ENCODE measurements at regions not wholly inside any gene's neighbourhood (a gene's known extent, or its start where the extent isn't known, plus 50 kb on each side); places are given as distances from the start of the nearest gene placed in this dataset.

DNA sequence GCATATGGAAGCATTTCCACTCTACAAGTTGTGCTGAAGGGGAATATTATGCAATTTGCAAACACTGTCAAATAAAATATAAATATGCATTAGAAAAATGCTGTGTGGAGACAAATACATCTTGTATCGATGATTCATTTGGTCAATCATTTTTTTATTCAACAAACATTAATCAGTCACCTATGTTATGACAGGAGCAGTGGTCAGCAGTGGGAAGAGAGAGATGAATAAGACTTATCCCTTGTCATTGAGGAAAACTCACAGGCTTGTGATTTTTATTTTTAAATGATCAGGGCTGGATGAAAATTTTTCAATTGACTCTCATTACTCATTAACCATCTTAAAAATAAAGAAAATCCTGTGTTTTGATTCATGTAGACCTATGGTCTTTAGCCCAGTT is 574.1 kb downstream of the ACTL7B start:
- no peaks in the 10 kb centered on the region for H3K36me3 ChIP-seq (replicated peaks in 1 of 2; ENCODE audit: control insufficient read depth in 1 of 2, insufficient read depth in 2 of 2, low read length in 2 of 2)
- no peak for DNase-seq (ENCODE audit: low spot score)
- BruUV-seq (replicated peaks): no TSS peak
- intact Hi-C loops (cut with micrococcal nuclease; ENCODE audit: unreplicated experiment) (no loop called here), in situ Hi-C loops (cut with HindIII; ENCODE audit: extremely low pct_ligation_motif_present, low pct_unique_long_range_greater_than_20kb) (loop anchor here (5.0 kb wide), 1 partner anchor 286 kb away; no protein-coding TSS in a partner anchor)
- H3K79me2 ChIP-seq (ENCODE audit: insufficient read depth, low read length): no peaks in the 10 kb centered on the region
- H3K4me3 ChIP-seq (replicated peaks in 1 of 3; ENCODE audit: insufficient read depth in 1 of 3, low read depth in 2 of 3, low read length in 3 of 3): no peak overlapping the region
- no peak for FAIRE-seq
- 0 out of 5 replicates have a peak, but pooled peaks cover 0 to 1% of the 10 kb centered on the region in 2 experiments for H3K27me3 ChIP-seq (ENCODE audit: control insufficient read depth in 1 of 2, insufficient read depth in 2 of 2, low read length in 2 of 2)
- WGBS (ENCODE audit: low lambda C conversion rate): 0% methylated on average over 1 of the region's 1 CpG
- no peaks in the 10 kb centered on the region for H3K9me3 ChIP-seq (ENCODE audit: low read length)
- no peaks in the 10 kb centered on the region for H4K20me1 ChIP-seq (ENCODE audit: insufficient read depth, low read length)
- POLR2A ChIA-PET: no interaction called here
- H2AFZ ChIP-seq (ENCODE audit: low read length): no peak overlapping the region
- no peak overlapping the region for H3K4me2 ChIP-seq (ENCODE audit: low read depth, low read length)
- CTCF ChIA-PET (ENCODE audit: low intra/inter-chr PET ratio, low total read pairs): no interaction called here
- ATAC-seq: no peak
- no peak for TF ChIP-seq ZNF205 (CRISPR knock-in tag; IDR thresholded peaks at IDR 0.05)
- no peak for TF ChIP-seq RBAK (CRISPR knock-in tag; IDR thresholded peaks at IDR 0.05)
- TF ChIP-seq CCDC6 (CRISPR knock-in tag; IDR thresholded peaks at IDR 0.05): no peak
- no peak for TF ChIP-seq ZFP36 (IDR thresholded peaks at IDR 0.05; ENCODE audit: borderline replicate concordance, low read depth, low read length, partially characterized antibody)
- no peak for TF ChIP-seq ZFY (CRISPR knock-in tag; IDR thresholded peaks at IDR 0.05)
- no peak for TF ChIP-seq RELA (CRISPR knock-in tag; IDR thresholded peaks at IDR 0.05)
- TF ChIP-seq ZC3H4 (CRISPR knock-in tag; IDR thresholded peaks at IDR 0.05; ENCODE audit: borderline replicate concordance): no peak
- TF ChIP-seq, protein P1, sequence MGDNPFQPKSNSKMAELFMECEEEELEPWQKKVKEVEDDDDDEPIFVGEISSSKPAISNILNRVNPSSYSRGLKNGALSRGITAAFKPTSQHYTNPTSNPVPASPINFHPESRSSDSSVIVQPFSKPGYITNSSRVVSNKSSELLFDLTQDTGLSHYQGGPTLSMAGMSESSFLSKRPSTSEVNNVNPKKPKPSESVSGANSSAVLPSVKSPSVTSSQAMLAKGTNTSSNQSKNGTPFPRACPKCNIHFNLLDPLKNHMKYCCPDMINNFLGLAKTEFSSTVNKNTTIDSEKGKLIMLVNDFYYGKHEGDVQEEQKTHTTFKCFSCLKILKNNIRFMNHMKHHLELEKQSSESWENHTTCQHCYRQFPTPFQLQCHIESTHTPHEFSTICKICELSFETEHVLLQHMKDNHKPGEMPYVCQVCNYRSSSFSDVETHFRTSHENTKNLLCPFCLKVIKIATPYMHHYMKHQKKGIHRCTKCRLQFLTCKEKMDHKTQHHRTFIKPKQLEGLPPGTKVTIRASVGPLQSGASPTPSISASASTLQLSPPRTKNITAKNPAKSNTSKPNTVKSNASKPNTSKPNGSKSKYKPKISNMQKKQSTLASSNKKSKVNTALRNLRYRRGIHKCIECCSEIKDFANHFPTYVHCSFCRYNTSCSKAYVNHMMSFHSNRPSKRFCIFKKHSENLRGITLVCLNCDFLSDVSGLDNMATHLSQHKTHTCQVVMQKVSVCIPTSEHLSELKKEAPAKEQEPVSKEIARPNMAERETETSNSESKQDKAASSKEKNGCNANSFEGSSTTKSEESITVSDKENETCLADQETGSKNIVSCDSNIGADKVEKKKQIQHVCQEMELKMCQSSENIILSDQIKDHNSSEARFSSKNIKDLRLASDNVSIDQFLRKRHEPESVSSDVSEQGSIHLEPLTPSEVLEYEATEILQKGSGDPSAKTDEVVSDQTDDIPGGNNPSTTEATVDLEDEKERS (CRISPR knock-in tag; IDR thresholded peaks at IDR 0.05): no peak
- no peak for TF ChIP-seq CAMTA2 (CRISPR knock-in tag; IDR thresholded peaks at IDR 0.05; ENCODE audit: borderline replicate concordance)
- TF ChIP-seq ZNF615 (CRISPR knock-in tag; IDR thresholded peaks at IDR 0.05; ENCODE audit: borderline replicate concordance): no peak
- no peaks in the 10 kb centered on the region for H3K4me1 ChIP-seq (ENCODE audit: insufficient read depth, low read length)
- H3K9ac ChIP-seq (ENCODE audit: insufficient read depth, low read depth, low read length): no peak overlapping the region
- no peak overlapping the region for H3K27ac ChIP-seq (ENCODE audit: extremely low read length, insufficient read depth, low read length)

All from HepG2 (cell line).